HL-60 (cell line): ENCODE measurements at regions not wholly inside any gene's neighbourhood (a gene's known extent, or its start where the extent isn't known, plus 50 kb on each side); places are given as distances from the start of the nearest gene placed in this dataset.

Source experiments
- DNase-seq, 2 experiments: peaks; one replicate each; pipeline ENCODE4 v3.0.0-alpha.2; 2010 to 2020; ENCODE audit warnings: low read depth in 1 of 2, low spot score in 1 of 2
- H3K27ac ChIP-seq: fragments of 250-450 bp; sonication (Bioruptor Pico); replicated peaks from 2 replicates; pipeline ENCODE4 v1.5.1; 2020; ENCODE audit warnings: mild to moderate bottlenecking, moderate library complexity
- H3K27me3 ChIP-seq: fragments of 250-450 bp; sonication (Bioruptor Pico); 2 replicates; pipeline ENCODE4 v1.5.1; 2021; ENCODE audit warnings: mild to moderate bottlenecking, moderate library complexity; ENCODE audit not compliant: insufficient read depth, poor library complexity, severe bottlenecking
- H3K4me3 ChIP-seq: replicated peaks from 2 replicates; pipeline ENCODE4 v1.5.1; 2011; ENCODE audit warnings: mild to moderate bottlenecking, control low read depth, low read length; ENCODE audit not compliant: insufficient read depth
- CTCF ChIP-seq: IDR thresholded peaks from one replicate; pipeline ENCODE4 v1.5.1; 2011; ENCODE audit warnings: low read length, control low read depth, inconsistent platforms; ENCODE audit not compliant: insufficient read depth
- GABPA ChIP-seq: IDR thresholded peaks from 2 replicates; pipeline ENCODE4 v1.6.1; 2012; ENCODE audit warnings: low read depth
- POLR2AphosphoS5 ChIP-seq: IDR thresholded peaks from 2 replicates; pipeline ENCODE4 v1.6.1; 2012; ENCODE audit warnings: low read depth
- REST ChIP-seq: IDR thresholded peaks from 2 replicates; pipeline ENCODE4 v1.6.1; 2012; ENCODE audit warnings: low read depth; ENCODE audit not compliant: insufficient replicate concordance
- SPI1 ChIP-seq: IDR thresholded peaks from 2 replicates; pipeline ENCODE4 v1.6.1; 2012; ENCODE audit warnings: low read depth, mild to moderate bottlenecking, borderline replicate concordance

- Histone ChIP-seq H3K27me3 (peaks cover 16% of the 10 kb centered on the region), H3K4me3 (no peak overlapping the region), H3K27ac (no peak overlapping the region)
- TF ChIP-seq POLR2AphosphoS5 (no peak), CTCF (no peak), REST (no peak), GABPA (no peak), SPI1 (no peak)
- no peak for DNase-seq
Measured at GRCh38 chr6:28764761-28765282, 159.0 kb downstream of the TRIM27 start.

- Histone ChIP-seq H3K27ac (no peak overlapping the region), H3K4me3 (no peak overlapping the region), H3K27me3 (peaks cover 18% of the 10 kb centered on the region)
- no peak for DNase-seq
- TF ChIP-seq REST (peak; percentile 78), CTCF (no peak)
Measured at GRCh38 chr6:28765978-28766351, 157.8 kb downstream of the TRIM27 start.

GRCh38 chr6:28766426-28766825 lies 157.4 kb downstream of the TRIM27 start:
- Histone ChIP-seq H3K4me3 (no peak overlapping the region), H3K27ac (no peak overlapping the region), H3K27me3 (peaks cover 18% of the 10 kb centered on the region)
- no peak for TF ChIP-seq GABPA
- no peak for TF ChIP-seq REST
- TF ChIP-seq SPI1, result no peak
- no peak for TF ChIP-seq CTCF
- TF ChIP-seq POLR2AphosphoS5, result no peak
- no peak for DNase-seq
